Vagina (tissue), 2 donors: ENCODE measurements at regions not wholly inside any gene's neighbourhood (a gene's known extent, or its start where the extent isn't known, plus 50 kb on each side); places are given as distances from the start of the nearest gene placed in this dataset.
A peak's percentile ranks its signal among the peaks of the same experiment; 100 is the strongest.

Experiments used
- DNase-seq, 2 donors: peaks; one replicate each; pipeline ENCODE4 v3.0.0-alpha.2; 2017; ENCODE audit errors: extremely low spot score in 2 of 2
- H3K27ac ChIP-seq: fragments of 200-600 bp; sonication (generic); one replicate; pipeline ENCODE4 v1.5.1; 2019
- H3K27me3 ChIP-seq: fragments of 200-600 bp; sonication (generic); one replicate; pipeline ENCODE4 v1.5.1; 2019
- H3K36me3 ChIP-seq, 2 donors: fragments of 200-600 bp; sonication (generic); one replicate each; pipeline ENCODE4 v1.5.1; 2017 to 2019
- H3K4me1 ChIP-seq: fragments of 200-600 bp; sonication (generic); one replicate; pipeline ENCODE4 v1.5.1; 2019
- H3K4me3 ChIP-seq, 2 donors: fragments of 200-600 bp; sonication (generic); 1 replicate in 1 of 2; 2 replicates in 1 of 2; pipeline ENCODE4 v1.5.1; 2016 to 2019
- H3K9me3 ChIP-seq: fragments of 200-600 bp; sonication (generic); one replicate; pipeline ENCODE4 v1.5.1; 2019
- POLR2A ChIP-seq, 2 donors: fragments of 450-650 bp; IDR thresholded peaks; one replicate each; pipeline ENCODE4 v1.6.1; 2017; ENCODE audit warnings: antibody characterized with exemption in 2 of 2, mild to moderate bottlenecking in 2 of 2, moderate library complexity in 2 of 2
- POLR2AphosphoS5 ChIP-seq, 2 donors: sonication (generic); formaldehyde crosslinking; IDR thresholded peaks; one replicate each; pipeline ENCODE4 v1.9.0; 2017; ENCODE audit warnings: antibody characterized with exemption in 2 of 2, mild to moderate bottlenecking in 2 of 2, low read depth in 1 of 2; ENCODE audit not compliant: insufficient read depth in 1 of 2
- intact Hi-C: fragments of 100-400 bp; cut with DNase I; formaldehyde crosslinking; loops from one replicate; pipeline ENCODE4 v1.15.1; 2023
- TF ChIP-seq, protein P1 (sequence below), 3 experiments: fragments of 450-650 bp in 2 of 3; fragments of 200-600 bp in 1 of 3; sonication (generic) in 1 of 3; IDR thresholded peaks; one replicate each; pipeline ENCODE4 v1.5.1; 2017 to 2019; ENCODE audit warnings: antibody characterized with exemption in 3 of 3, mild to moderate bottlenecking in 2 of 3, moderate library complexity in 2 of 3

DNA sequence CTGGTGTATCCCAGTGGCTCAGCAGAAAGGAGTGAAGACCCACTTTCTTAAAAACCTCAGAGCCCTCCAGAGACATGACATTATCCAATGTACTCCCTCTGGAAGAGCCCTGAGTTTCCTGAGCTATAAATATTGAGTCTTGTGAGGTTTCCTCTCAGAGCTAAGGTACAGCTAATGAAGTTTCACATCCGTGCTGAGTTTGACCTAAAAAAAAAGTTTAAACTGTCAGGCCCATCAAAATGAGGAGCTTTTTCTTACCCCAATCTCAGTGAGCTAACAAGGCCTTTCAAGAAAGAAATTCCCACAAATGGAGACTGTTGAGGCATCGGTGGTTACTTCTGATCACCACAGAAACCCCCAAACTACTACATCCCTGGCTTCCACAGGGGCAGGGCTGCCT, 65.4 kb upstream of the ST8SIA3 start:
- TF ChIP-seq, protein P1, sequence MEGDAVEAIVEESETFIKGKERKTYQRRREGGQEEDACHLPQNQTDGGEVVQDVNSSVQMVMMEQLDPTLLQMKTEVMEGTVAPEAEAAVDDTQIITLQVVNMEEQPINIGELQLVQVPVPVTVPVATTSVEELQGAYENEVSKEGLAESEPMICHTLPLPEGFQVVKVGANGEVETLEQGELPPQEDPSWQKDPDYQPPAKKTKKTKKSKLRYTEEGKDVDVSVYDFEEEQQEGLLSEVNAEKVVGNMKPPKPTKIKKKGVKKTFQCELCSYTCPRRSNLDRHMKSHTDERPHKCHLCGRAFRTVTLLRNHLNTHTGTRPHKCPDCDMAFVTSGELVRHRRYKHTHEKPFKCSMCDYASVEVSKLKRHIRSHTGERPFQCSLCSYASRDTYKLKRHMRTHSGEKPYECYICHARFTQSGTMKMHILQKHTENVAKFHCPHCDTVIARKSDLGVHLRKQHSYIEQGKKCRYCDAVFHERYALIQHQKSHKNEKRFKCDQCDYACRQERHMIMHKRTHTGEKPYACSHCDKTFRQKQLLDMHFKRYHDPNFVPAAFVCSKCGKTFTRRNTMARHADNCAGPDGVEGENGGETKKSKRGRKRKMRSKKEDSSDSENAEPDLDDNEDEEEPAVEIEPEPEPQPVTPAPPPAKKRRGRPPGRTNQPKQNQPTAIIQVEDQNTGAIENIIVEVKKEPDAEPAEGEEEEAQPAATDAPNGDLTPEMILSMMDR (IDR thresholded peaks at IDR 0.05) = no peak
- TF ChIP-seq POLR2A (IDR thresholded peaks at IDR 0.05) (no peak), POLR2AphosphoS5 (IDR thresholded peaks at IDR 0.05; ENCODE audit: insufficient read depth in 1 of 2, low read depth in 1 of 2) (no peak)
- no peak overlapping the region for H3K27ac ChIP-seq
- no peaks in the 10 kb centered on the region for H3K9me3 ChIP-seq
- H3K36me3 ChIP-seq = no peaks in the 10 kb centered on the region
- no peaks in the 10 kb centered on the region for H3K4me1 ChIP-seq
- intact Hi-C loops = no loop called here
- no peaks in the 10 kb centered on the region for H3K27me3 ChIP-seq
- DNase-seq = no peak
- no peak overlapping the region for H3K4me3 ChIP-seq

DNA sequence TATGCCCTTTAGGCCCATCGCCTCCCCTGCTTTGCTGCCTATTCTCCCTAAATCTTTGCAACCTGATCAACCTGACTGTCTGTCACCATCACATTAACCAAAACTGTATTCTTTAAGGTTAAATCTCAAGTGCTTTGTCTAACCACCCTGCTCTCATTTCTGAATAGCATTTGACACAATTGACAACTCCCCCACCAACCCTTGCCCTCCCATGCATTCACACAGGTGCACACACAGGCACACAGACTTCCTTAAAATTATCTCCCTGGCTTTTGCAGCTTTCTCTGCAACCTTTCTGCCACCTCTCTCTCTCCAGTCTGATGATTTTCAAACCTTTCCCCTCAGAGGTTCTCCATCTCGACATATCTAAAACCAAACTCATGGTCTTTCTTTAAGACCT, 64.6 kb upstream of the ST8SIA3 start:
- H3K27ac ChIP-seq = no peak overlapping the region
- no peak for DNase-seq
- H3K4me3 ChIP-seq = no peak overlapping the region
- H3K27me3 ChIP-seq = no peaks in the 10 kb centered on the region
- intact Hi-C loops = no loop called here
- TF ChIP-seq, protein P1 (IDR thresholded peaks at IDR 0.05) = no peak
- TF ChIP-seq POLR2AphosphoS5 (IDR thresholded peaks at IDR 0.05; ENCODE audit: insufficient read depth in 1 of 2, low read depth in 1 of 2) (no peak), POLR2A (IDR thresholded peaks at IDR 0.05) (no peak)
- no peaks in the 10 kb centered on the region for H3K4me1 ChIP-seq
- H3K36me3 ChIP-seq = no peaks in the 10 kb centered on the region
- H3K9me3 ChIP-seq = no peaks in the 10 kb centered on the region

DNA sequence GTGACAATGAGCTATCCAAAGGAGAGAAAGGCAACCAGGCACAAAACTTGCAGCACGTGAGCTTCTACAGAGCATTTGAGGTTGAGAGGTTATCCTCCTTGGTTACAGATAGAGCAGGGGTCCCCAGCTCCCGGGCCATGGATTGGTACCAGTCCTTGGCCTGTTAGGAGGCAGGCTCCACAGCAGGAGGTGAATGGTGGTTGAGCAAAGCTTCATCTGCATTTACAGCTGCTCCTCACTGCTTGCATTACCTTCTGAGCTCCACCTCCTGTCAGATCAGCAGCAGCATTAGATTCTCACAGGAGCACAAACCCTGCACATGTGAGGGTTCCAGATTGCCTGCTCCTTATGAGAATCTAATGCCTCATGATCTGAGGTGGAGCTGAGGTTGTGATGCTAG, 57.8 kb upstream of the ST8SIA3 start:
- H3K4me1 ChIP-seq = no peaks in the 10 kb centered on the region
- no peaks in the 10 kb centered on the region for H3K27me3 ChIP-seq
- no peaks in the 10 kb centered on the region for H3K36me3 ChIP-seq
- H3K4me3 ChIP-seq = no peak overlapping the region
- no peaks in the 10 kb centered on the region for H3K9me3 ChIP-seq
- no peak overlapping the region for H3K27ac ChIP-seq
- no peak for TF ChIP-seq POLR2AphosphoS5 (IDR thresholded peaks at IDR 0.05; ENCODE audit: insufficient read depth in 1 of 2, low read depth in 1 of 2)
- TF ChIP-seq POLR2A (IDR thresholded peaks at IDR 0.05) = no peak
- TF ChIP-seq, protein P1 (IDR thresholded peaks at IDR 0.05) = no peak
- peak in 1 of 2 donors; percentile 52 for DNase-seq
- intact Hi-C loops = no loop called here

DNA sequence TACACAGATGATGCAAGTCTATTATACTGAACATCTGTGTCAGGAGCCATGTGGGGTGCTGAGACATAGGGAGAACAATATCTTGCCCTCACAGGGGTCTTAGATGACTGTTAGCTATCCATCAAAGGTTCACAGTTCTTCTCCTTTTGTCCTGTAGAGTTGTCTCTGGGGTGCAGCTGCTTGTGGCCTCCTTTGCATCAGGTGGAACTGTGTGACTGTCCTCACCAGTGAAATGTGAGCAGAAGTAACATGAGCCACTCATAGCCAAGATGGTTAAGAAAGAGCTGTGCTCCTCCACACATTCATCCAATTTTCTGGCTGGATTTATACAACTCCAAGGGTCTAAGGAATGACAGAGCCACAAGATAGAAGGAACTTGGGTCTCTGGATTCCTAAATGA, 56.0 kb upstream of the ST8SIA3 start:
- TF ChIP-seq POLR2AphosphoS5 (IDR thresholded peaks at IDR 0.05; ENCODE audit: insufficient read depth in 1 of 2, low read depth in 1 of 2) = no peak
- TF ChIP-seq, protein P1 (IDR thresholded peaks at IDR 0.05) = no peak
- TF ChIP-seq POLR2A (IDR thresholded peaks at IDR 0.05) = no peak
- Histone ChIP-seq H3K4me3 (no peak overlapping the region), H3K4me1 (no peaks in the 10 kb centered on the region), H3K27me3 (no peaks in the 10 kb centered on the region), H3K27ac (no peak overlapping the region), H3K9me3 (no peaks in the 10 kb centered on the region), H3K36me3 (no peaks in the 10 kb centered on the region)
- intact Hi-C loops = no loop called here
- DNase-seq = peak in 1 of 2 donors; percentile 74

DNA sequence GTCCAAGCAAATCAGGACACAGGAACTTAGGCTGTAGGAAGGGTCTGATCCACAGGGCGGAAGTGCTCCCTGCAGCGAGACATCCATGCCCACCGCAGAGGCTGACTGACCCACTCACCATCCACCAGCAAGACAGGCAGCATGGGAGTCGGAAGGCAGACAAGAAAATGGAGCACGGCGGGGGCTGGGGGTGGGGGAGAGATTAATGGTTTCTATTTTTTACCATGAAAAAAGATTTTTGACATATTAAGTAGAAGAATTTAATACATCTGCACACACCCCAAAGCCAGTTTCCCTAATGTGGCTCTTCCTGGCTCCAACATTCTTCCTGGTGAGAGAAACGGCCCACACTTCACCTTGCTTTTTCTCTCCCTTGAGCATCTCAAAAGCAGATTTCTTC, 55.1 kb upstream of the ST8SIA3 start:
- no peak overlapping the region for H3K27ac ChIP-seq
- DNase-seq = peak in 1 of 2 donors; percentile 67
- no peaks in the 10 kb centered on the region for H3K36me3 ChIP-seq
- TF ChIP-seq, protein P1 (IDR thresholded peaks at IDR 0.05) = no peak
- TF ChIP-seq POLR2A (IDR thresholded peaks at IDR 0.05) (no peak), POLR2AphosphoS5 (IDR thresholded peaks at IDR 0.05; ENCODE audit: insufficient read depth in 1 of 2, low read depth in 1 of 2) (no peak)
- no peaks in the 10 kb centered on the region for H3K4me1 ChIP-seq
- intact Hi-C loops = no loop called here
- H3K4me3 ChIP-seq = no peak overlapping the region
- no peaks in the 10 kb centered on the region for H3K27me3 ChIP-seq
- no peaks in the 10 kb centered on the region for H3K9me3 ChIP-seq
